Natural killer cell (primary cell): ENCODE measurements at regions not wholly inside any gene's neighbourhood (a gene's known extent, or its start where the extent isn't known, plus 50 kb on each side); places are given as distances from the start of the nearest gene placed in this dataset.

Experiments
- ATAC-seq, 3 donors: fragments of 150-1000 bp in 2 of 3; fragments of 200-7000 bp in 1 of 3; cut with Tn5 transposase; 1 replicate in 1 of 3; 2 replicates in 2 of 3; pipeline ENCODE4 v1.10.0; 2021; ENCODE audit warnings: mild to moderate bottlenecking in 2 of 3, moderate library complexity in 2 of 3
- DNase-seq, 2 donors: peaks; one replicate each; pipeline versions ENCODE4 v3.0.0 to v3.0.0-alpha.2; 2013 to 2021; ENCODE audit warnings: mixed read lengths in 1 of 2
- H3K27ac ChIP-seq: one replicate; pipeline ENCODE4 v1.5.1; 2013; ENCODE audit warnings: mild to moderate bottlenecking, low read length
- H3K27me3 ChIP-seq: one replicate; pipeline ENCODE4 v1.6.1; 2013; ENCODE audit warnings: low read length; ENCODE audit not compliant: control insufficient read depth, insufficient read depth
- H3K36me3 ChIP-seq: one replicate; pipeline ENCODE4 v1.6.1; 2013; ENCODE audit warnings: low read length; ENCODE audit not compliant: control insufficient read depth, insufficient read depth
- H3K4me1 ChIP-seq: one replicate; pipeline ENCODE4 v1.6.1; 2013; ENCODE audit warnings: low read length; ENCODE audit not compliant: control insufficient read depth, insufficient read depth
- H3K4me3 ChIP-seq: one replicate; pipeline ENCODE4 v1.5.1; 2013; ENCODE audit warnings: low read length
- H3K9me3 ChIP-seq: one replicate; pipeline ENCODE4 v1.6.1; 2013; ENCODE audit warnings: low read length; ENCODE audit not compliant: control insufficient read depth, insufficient read depth
- H3K27ac Mint-ChIP-seq, 2 donors: one replicate each; pipeline ENCODE4 v1.8.0; 2022; ENCODE audit warnings: mild to moderate bottlenecking in 2 of 2, mixed read lengths in 2 of 2, moderate library complexity in 1 of 2
- H3K27me3 Mint-ChIP-seq, 2 donors: one replicate each; pipeline ENCODE4 v1.8.0; 2022; ENCODE audit warnings: low read depth in 2 of 2, mixed read lengths in 2 of 2
- H3K36me3 Mint-ChIP-seq: one replicate; pipeline ENCODE4 v1.8.0; 2022; ENCODE audit warnings: mixed read lengths
- H3K4me1 Mint-ChIP-seq, 2 donors: one replicate each; pipeline ENCODE4 v1.8.0; 2022; ENCODE audit warnings: mixed read lengths in 2 of 2
- H3K4me3 Mint-ChIP-seq: one replicate; pipeline ENCODE4 v1.8.0; 2022; ENCODE audit warnings: mild to moderate bottlenecking, moderate library complexity, mixed read lengths
- H3K9me3 Mint-ChIP-seq, 2 donors: one replicate each; pipeline ENCODE4 v1.8.0; 2022; ENCODE audit warnings: mixed read lengths in 2 of 2
- CTCF ChIP-seq: fragments of 200-600 bp; IDR thresholded peaks from one replicate; pipeline ENCODE4 v1.8.0; 2022; ENCODE audit warnings: antibody characterized with exemption
- WGBS: methylation state at CpG from one replicate; pipeline ENCODE4 v1.1.7; 2013; ENCODE audit warnings: missing lambda C conversion rate; ENCODE audit not compliant: insufficient coverage; 5-methylcytosine and 5-hydroxymethylcytosine counted together
- intact Hi-C: fragments of 100-400 bp; cut with micrococcal nuclease; formaldehyde crosslinking; loops from one replicate; pipeline ENCODE4 v1.14.2; 2022

- Mint-ChIP-seq H3K27me3 (no peaks in the 10 kb centered on the region), H3K4me1 (no peaks in the 10 kb centered on the region), H3K36me3 (no peaks in the 10 kb centered on the region), H3K27ac (no peak overlapping the region), H3K4me3 (no peak overlapping the region), H3K9me3 (peaks cover 5 to 18% of the 10 kb centered on the region in 2 donors)
- ATAC-seq (no peak), DNase-seq (no peak)
- Histone ChIP-seq H3K27me3 (no peaks in the 10 kb centered on the region), H3K36me3 (no peaks in the 10 kb centered on the region), H3K9me3 (no peaks in the 10 kb centered on the region), H3K27ac (no peak overlapping the region), H3K4me3 (no peak overlapping the region), H3K4me1 (no peaks in the 10 kb centered on the region)
- intact Hi-C loops: no loop called here
- no peak for TF ChIP-seq CTCF
- WGBS: 67% methylated on average over 1 of the region's 1 CpG
These were observed 137.9 kb upstream of the POU1F1 start for GRCh38 chr3:87414271-87414670.

- H3K27ac Mint-ChIP-seq: no peak overlapping the region
These were observed 137.4 kb upstream of the POU1F1 start for GRCh38 chr3:87413814-87414213.

GRCh38 chr3:87410110-87410509, 133.7 kb upstream of the POU1F1 start:
- no peaks in the 10 kb centered on the region for H3K27me3 Mint-ChIP-seq
- no peaks in the 10 kb centered on the region for H3K36me3 Mint-ChIP-seq
- intact Hi-C loops: no loop called here

More at GRCh38 chr3:87413814-87414213, 137.4 kb upstream of the POU1F1 start:
- Histone ChIP-seq H3K9me3 (no peaks in the 10 kb centered on the region), H3K4me3 (no peak overlapping the region), H3K27me3 (no peaks in the 10 kb centered on the region), H3K27ac (no peak overlapping the region), H3K36me3 (no peaks in the 10 kb centered on the region), H3K4me1 (no peaks in the 10 kb centered on the region)
- H3K9me3 Mint-ChIP-seq: peaks cover 5 to 18% of the 10 kb centered on the region in 2 donors
- intact Hi-C loops: no loop called here
- ATAC-seq: no peak
- no peaks in the 10 kb centered on the region for H3K36me3 Mint-ChIP-seq
- H3K27me3 Mint-ChIP-seq: no peaks in the 10 kb centered on the region
- H3K4me3 Mint-ChIP-seq: no peak overlapping the region
- no peak for TF ChIP-seq CTCF
- WGBS: 58% methylated on average over 3 of the region's 3 CpGs
- no peak for DNase-seq
- no peaks in the 10 kb centered on the region for H3K4me1 Mint-ChIP-seq

More at GRCh38 chr3:87410110-87410509, 133.7 kb upstream of the POU1F1 start:
- H3K4me1 ChIP-seq: no peaks in the 10 kb centered on the region
- TF ChIP-seq CTCF: no peak
- no peaks in the 10 kb centered on the region for H3K36me3 ChIP-seq
- no peaks in the 10 kb centered on the region for H3K4me1 Mint-ChIP-seq
- no peak overlapping the region for H3K27ac Mint-ChIP-seq
- no peak for ATAC-seq
- no peak overlapping the region for H3K4me3 ChIP-seq
- no peak overlapping the region for H3K4me3 Mint-ChIP-seq
- peaks cover 0 to 12% of the 10 kb centered on the region in 2 donors for H3K9me3 Mint-ChIP-seq
- no peak overlapping the region for H3K27ac ChIP-seq
- no peaks in the 10 kb centered on the region for H3K9me3 ChIP-seq
- no peaks in the 10 kb centered on the region for H3K27me3 ChIP-seq
- DNase-seq: no peak
